Activated gamma-delta T cell treated with Interleukin-2 at 50 U/mL for 16 hours (primary cell): ENCODE measurements at regions not wholly inside any gene's neighbourhood (a gene's known extent, or its start where the extent isn't known, plus 50 kb on each side); places are given as distances from the start of the nearest gene placed in this dataset.
"Not testable (repeated sequence)": the region's sequence is repeated elsewhere in the genome, so short reads cannot be mapped to it uniquely, and the experiment has no call there.

Experiments
- DNase-seq: peaks from one replicate; pipeline ENCODE4 v3.0.0-alpha.2; 2020

GRCh38 chr20:26091921-26092320 is 395.3 kb upstream of the ZNF337 start:
- DNase-seq, result not testable (repeated sequence)

GRCh38 chr20:26086195-26086594 is 389.5 kb upstream of the ZNF337 start:
- DNase-seq, result not testable (repeated sequence)

- not testable (repeated sequence) for DNase-seq
Measured at GRCh38 chr20:26073972-26074371, 377.3 kb upstream of the ZNF337 start.

GRCh38 chr20:26059324-26059723 is 362.7 kb upstream of the ZNF337 start:
- DNase-seq, result not testable (repeated sequence)

- DNase-seq, result not testable (repeated sequence)
Measured at GRCh38 chr20:26058446-26058845, 361.8 kb upstream of the ZNF337 start.

- not testable (repeated sequence) for DNase-seq
Measured at GRCh38 chr20:26057135-26057752, 360.6 kb upstream of the ZNF337 start.

GRCh38 chr20:26025792-26026191 is 329.1 kb upstream of the ZNF337 start:
- not testable (repeated sequence) for DNase-seq

- not testable (repeated sequence) for DNase-seq
Measured at GRCh38 chr20:26010942-26011276, 314.3 kb upstream of the ZNF337 start.

- not testable (repeated sequence) for DNase-seq
Measured at GRCh38 chr20:26010224-26010941, 313.7 kb upstream of the ZNF337 start.

- peak; percentile 39 for DNase-seq
Measured at GRCh38 chr20:26009402-26010223, 313.0 kb upstream of the ZNF337 start.

- not testable (repeated sequence) for DNase-seq
Measured at GRCh38 chr20:26008026-26008425, 311.4 kb upstream of the ZNF337 start.

- DNase-seq, result not testable (repeated sequence)
Measured at GRCh38 chr20:26006164-26006563, 309.5 kb upstream of the ZNF337 start.

- DNase-seq, result not testable (repeated sequence)
Measured at GRCh38 chr20:26003959-26004358, 307.3 kb upstream of the ZNF337 start.

GRCh38 chr20:25997367-25998038 is 300.9 kb upstream of the ZNF337 start:
- DNase-seq, result not testable (repeated sequence)

GRCh38 chr20:25992146-25992545 is 295.5 kb upstream of the ZNF337 start:
- DNase-seq, result no peak

GRCh38 chr20:25991756-25992130 is 295.1 kb upstream of the ZNF337 start:
- DNase-seq, result no peak

GRCh38 chr20:25991051-25991755 is 294.6 kb upstream of the ZNF337 start:
- DNase-seq, result no peak

GRCh38 chr20:25989686-25990085 is 293.0 kb upstream of the ZNF337 start:
- not testable (repeated sequence) for DNase-seq

- no peak for DNase-seq
Measured at GRCh38 chr20:25989196-25989595, 292.5 kb upstream of the ZNF337 start.

GRCh38 chr20:25987928-25988560 is 291.4 kb upstream of the ZNF337 start:
- DNase-seq, result not testable (repeated sequence)

GRCh38 chr20:25987073-25987927 is 290.6 kb upstream of the ZNF337 start:
- DNase-seq, result peak; percentile 22
